Activated CD4-positive, alpha-beta T cell treated with anti-CD3 and anti-CD28 coated beads for 36 hours (primary cell): ENCODE measurements at regions not wholly inside any gene's neighbourhood (a gene's known extent, or its start where the extent isn't known, plus 50 kb on each side); places are given as distances from the start of the nearest gene placed in this dataset.
"Not testable (repeated sequence)": the region's sequence is repeated elsewhere in the genome, so short reads cannot be mapped to it uniquely, and the experiment has no call there.

ENCODE experiments used
- ATAC-seq: fragments of 200-7000 bp; cut with Tn5 transposase; one replicate; pipeline ENCODE4 v1.10.0; 2021; ENCODE audit warnings: mild to moderate bottlenecking, moderate library complexity
- CTCF ChIA-PET: fragments of 350-600 bp; sonication (Branson Sonifier 250); formaldehyde crosslinking; loops from one replicate; lab custom pipeline; 2021; ENCODE audit warnings: antibody characterized with exemption; lab: Charles Lee
- POLR2A ChIA-PET: fragments of 350-600 bp; sonication (Branson Sonifier 250); formaldehyde crosslinking; loops from one replicate; lab custom pipeline; 2021; ENCODE audit warnings: antibody characterized with exemption, inconsistent platforms; lab: Charles Lee
- DNase-seq: peaks from one replicate; pipeline ENCODE4 v3.0.0-alpha.2; 2020
- H3K27ac Mint-ChIP-seq: one replicate; pipeline ENCODE4 v1.8.0; 2021; ENCODE audit warnings: mixed read lengths
- H3K27me3 Mint-ChIP-seq: one replicate; pipeline ENCODE4 v1.8.0; 2021; ENCODE audit warnings: mixed read lengths
- H3K36me3 Mint-ChIP-seq: one replicate; pipeline ENCODE4 v1.8.0; 2021; ENCODE audit warnings: low read depth, mixed read lengths
- H3K4me1 Mint-ChIP-seq: one replicate; pipeline ENCODE4 v1.8.0; 2021; ENCODE audit warnings: mixed read lengths
- H3K4me3 Mint-ChIP-seq: one replicate; pipeline ENCODE4 v1.8.0; 2021; ENCODE audit warnings: mild to moderate bottlenecking, moderate library complexity, mixed read lengths
- H3K9me3 Mint-ChIP-seq: one replicate; pipeline ENCODE4 v1.8.0; 2021; ENCODE audit warnings: low read depth, mixed read lengths
- intact Hi-C, 2 experiments: fragments of 100-400 bp; cut with DNase I in 1 of 2; cut with micrococcal nuclease in 1 of 2; formaldehyde crosslinking; loops; one replicate each; pipeline versions ENCODE4 v1.14.2 to v1.15.1; 2022 to 2024; cut with DNase I, micrococcal nuclease

DNA sequence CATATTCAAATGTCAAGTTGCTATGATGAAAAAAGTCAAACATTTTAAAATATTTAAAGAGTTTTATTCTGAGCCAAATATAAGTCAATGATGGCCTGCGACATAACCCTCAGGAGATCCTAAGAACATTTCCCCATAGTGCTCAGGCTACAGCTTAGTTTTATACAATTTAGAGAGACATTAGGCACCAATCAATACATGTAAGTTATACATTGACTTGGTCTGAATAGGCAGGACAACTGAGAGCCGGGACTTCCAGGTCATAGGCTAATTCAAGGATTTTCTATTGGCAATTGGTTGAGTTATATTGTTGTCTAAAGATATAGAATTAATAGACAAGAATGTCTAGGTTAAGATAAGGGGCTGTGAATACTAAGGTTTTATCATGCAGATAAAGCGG lies 64.5 kb downstream of the UGT2B28 start:
- H3K4me3 Mint-ChIP-seq, H3K9me3 Mint-ChIP-seq, ATAC-seq, POLR2A ChIA-PET, intact Hi-C loops, CTCF ChIA-PET, H3K27me3 Mint-ChIP-seq, H3K36me3 Mint-ChIP-seq, H3K27ac Mint-ChIP-seq, DNase-seq, H3K4me1 Mint-ChIP-seq: not testable (repeated sequence)

DNA sequence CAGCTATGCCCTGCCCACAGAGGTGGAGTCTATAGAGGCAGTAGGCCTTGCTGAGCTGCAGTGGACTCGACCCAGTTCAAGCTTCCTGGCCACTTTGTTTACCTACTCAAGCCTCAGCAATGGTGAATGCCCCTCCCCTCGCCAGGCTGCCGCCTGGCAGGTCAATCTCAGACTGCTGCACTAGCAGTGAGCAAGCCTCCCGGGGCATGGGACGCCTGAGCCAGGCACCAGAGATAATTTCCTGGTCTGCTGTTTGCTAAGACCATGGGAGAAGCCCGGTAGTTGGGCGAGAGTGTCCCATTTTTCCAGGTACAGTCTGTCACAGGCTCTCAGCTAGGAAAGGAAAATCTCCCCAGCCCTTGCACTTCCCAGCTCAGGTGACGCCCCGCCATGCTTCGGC lies 68.5 kb downstream of the UGT2B28 start:
- H3K36me3 Mint-ChIP-seq, H3K4me1 Mint-ChIP-seq, intact Hi-C loops, H3K4me3 Mint-ChIP-seq, DNase-seq, CTCF ChIA-PET, POLR2A ChIA-PET, H3K27ac Mint-ChIP-seq, ATAC-seq, H3K27me3 Mint-ChIP-seq, H3K9me3 Mint-ChIP-seq: not testable (repeated sequence)

DNA sequence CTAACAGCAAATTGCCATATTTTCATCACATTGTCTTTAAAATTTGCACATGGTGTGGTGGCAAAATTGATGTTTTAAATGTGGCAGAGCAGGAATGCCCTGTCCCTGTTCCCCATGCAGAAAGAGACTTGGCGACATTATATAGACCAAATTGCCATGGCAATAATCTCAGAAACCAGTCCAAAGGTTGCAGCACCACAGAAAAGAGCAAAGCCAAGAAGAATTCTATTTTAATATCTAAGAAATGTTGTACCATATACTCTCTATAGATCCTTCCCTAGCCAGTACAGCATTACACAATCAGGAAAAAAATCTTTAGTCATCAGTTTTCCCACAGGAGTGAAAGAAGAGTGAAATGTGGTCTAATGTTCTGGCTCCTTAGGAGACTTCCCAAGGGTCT lies 80.0 kb downstream of the UGT2B28 start:
- H3K4me3 Mint-ChIP-seq, result no peak overlapping the region
- intact Hi-C loops, result no loop called here
- no peaks in the 10 kb centered on the region for H3K9me3 Mint-ChIP-seq
- no peak for DNase-seq
- ATAC-seq, result no peak
- no peaks in the 10 kb centered on the region for H3K4me1 Mint-ChIP-seq
- no peak overlapping the region for H3K27ac Mint-ChIP-seq
- ChIA-PET POLR2A (no interaction called here), CTCF (no interaction called here)
- no peaks in the 10 kb centered on the region for H3K36me3 Mint-ChIP-seq
- H3K27me3 Mint-ChIP-seq, result no peaks in the 10 kb centered on the region

DNA sequence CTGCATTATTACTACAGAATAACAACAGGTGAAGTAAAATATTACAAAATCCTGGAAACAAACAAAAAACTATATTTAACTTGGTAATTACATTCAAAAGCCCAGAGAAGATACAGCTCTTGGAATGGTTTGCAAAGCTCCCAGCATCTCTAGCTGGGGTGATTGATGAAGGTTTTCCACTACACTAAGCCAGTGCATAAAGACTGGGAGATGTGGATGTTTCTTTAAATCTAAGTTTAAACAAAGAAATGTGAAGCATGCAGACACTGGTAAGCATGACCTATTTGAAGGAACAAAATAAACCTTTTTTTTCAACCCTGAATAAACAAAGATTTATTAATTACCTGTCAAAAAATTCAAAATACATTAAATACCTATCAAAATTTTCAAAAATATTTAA lies 80.5 kb downstream of the UGT2B28 start:
- CTCF ChIA-PET, DNase-seq, H3K27me3 Mint-ChIP-seq, H3K36me3 Mint-ChIP-seq, intact Hi-C loops, H3K9me3 Mint-ChIP-seq, H3K27ac Mint-ChIP-seq, H3K4me1 Mint-ChIP-seq, POLR2A ChIA-PET, ATAC-seq, H3K4me3 Mint-ChIP-seq: not testable (repeated sequence)

DNA sequence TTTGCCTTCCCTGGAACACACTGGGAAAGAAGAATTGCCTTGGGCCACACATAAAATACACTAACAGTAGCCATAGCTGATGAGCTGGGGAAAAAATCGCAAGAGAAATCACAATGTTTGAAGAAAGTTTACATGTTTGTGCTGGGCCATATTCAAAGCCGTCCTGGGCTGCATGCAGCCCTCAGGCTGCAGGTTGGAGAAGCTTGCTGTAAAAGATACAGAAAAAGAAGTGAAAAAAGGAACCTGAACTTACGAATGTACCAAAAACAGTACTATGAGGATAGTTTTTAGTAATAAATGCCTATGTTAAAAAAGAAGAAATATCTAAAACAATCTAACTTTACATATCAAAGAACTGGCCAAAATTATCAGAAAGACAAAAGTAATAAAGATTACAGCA lies 82.1 kb downstream of the UGT2B28 start:
- Mint-ChIP-seq H3K9me3 (no peaks in the 10 kb centered on the region), H3K4me3 (no peak overlapping the region), H3K4me1 (no peaks in the 10 kb centered on the region), H3K27ac (no peak overlapping the region), H3K36me3 (no peaks in the 10 kb centered on the region), H3K27me3 (no peaks in the 10 kb centered on the region)
- no peak for ATAC-seq
- ChIA-PET POLR2A (no interaction called here), CTCF (no interaction called here)
- no peak for DNase-seq
- intact Hi-C loops, result no loop called here

DNA sequence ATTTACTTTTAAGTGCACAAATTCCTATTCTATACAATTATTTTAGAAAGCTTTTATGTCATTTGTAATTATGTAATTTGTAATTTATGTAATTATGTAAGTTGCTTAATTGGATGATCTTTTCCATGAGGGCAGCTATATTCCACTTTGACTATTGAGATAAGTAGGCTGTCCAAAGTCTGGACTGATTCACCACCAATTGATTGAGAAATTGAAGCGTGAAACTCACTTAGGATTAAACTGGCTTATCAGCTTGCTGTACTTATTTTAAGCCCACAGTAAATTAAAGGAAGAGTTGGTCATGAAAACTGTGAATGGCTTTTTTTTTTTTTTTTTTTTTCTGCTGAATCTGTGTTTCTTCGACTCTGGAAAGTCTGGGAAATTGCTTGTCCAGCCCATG lies 87.4 kb downstream of the UGT2B28 start:
- ATAC-seq, H3K27ac Mint-ChIP-seq, H3K4me1 Mint-ChIP-seq, CTCF ChIA-PET, intact Hi-C loops, H3K27me3 Mint-ChIP-seq, H3K4me3 Mint-ChIP-seq, H3K9me3 Mint-ChIP-seq, H3K36me3 Mint-ChIP-seq, POLR2A ChIA-PET, DNase-seq: not testable (repeated sequence)

DNA sequence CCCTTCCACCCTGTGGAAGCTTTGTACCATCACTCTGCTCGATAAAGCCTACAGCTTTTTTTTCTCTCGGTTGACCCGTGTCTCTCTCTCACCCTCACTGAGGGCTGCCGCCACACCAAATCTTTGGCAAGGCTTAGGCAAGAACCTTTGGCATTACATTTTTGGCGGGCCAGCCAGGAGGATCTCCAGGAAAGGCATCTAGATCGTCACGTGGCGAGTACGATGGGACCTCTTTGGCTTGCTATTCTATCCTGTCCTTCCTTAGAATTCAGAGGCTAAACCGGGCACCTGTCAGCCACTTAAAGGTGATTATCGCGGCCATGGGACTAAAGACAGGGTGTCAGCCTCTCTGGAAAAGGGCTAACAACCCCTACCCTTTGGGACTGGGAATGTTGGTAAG lies 96.2 kb downstream of the UGT2B28 start:
- ChIA-PET POLR2A (no interaction called here), CTCF (no interaction called here)
- H3K27ac Mint-ChIP-seq, result no peak overlapping the region
- no peak for ATAC-seq
- H3K36me3 Mint-ChIP-seq, result no peaks in the 10 kb centered on the region
- no peak overlapping the region for H3K4me3 Mint-ChIP-seq
- no peak for DNase-seq
- no peaks in the 10 kb centered on the region for H3K4me1 Mint-ChIP-seq
- H3K27me3 Mint-ChIP-seq, result no peaks in the 10 kb centered on the region
- H3K9me3 Mint-ChIP-seq, result no peaks in the 10 kb centered on the region
- intact Hi-C loops, result no loop called here

DNA sequence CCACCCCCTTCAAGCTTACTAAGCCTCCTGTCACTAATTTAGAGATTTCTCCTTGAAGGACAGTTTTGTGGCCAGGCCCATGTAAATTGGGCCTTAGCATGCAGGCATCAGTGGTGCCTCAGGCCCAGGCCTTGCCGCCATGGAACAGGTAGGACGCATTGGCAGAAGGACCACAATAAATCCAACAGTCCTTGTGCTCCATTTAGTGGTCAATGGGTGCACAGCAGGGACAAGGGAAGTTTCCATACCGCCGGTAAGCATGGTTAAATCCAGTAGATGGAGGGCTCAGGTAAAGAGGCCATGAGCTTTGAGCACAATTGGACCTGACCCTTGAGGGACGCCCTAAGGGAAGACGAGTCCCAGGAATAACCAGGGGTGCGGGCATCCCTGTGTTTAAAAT lies 97.3 kb downstream of the UGT2B28 start:
- no peak overlapping the region for H3K27ac Mint-ChIP-seq
- ATAC-seq (no peak), DNase-seq (no peak)
- H3K4me3 Mint-ChIP-seq, result no peak overlapping the region
- no peaks in the 10 kb centered on the region for H3K4me1 Mint-ChIP-seq
- H3K36me3 Mint-ChIP-seq, result no peaks in the 10 kb centered on the region
- ChIA-PET POLR2A (no interaction called here), CTCF (interaction anchor here (0.6 kb wide), 1 partner anchor 1492 kb away, joined by 3 read pairs; no protein-coding TSS in a partner anchor)
- no peaks in the 10 kb centered on the region for H3K27me3 Mint-ChIP-seq
- intact Hi-C loops, result no loop called here
- no peaks in the 10 kb centered on the region for H3K9me3 Mint-ChIP-seq

DNA sequence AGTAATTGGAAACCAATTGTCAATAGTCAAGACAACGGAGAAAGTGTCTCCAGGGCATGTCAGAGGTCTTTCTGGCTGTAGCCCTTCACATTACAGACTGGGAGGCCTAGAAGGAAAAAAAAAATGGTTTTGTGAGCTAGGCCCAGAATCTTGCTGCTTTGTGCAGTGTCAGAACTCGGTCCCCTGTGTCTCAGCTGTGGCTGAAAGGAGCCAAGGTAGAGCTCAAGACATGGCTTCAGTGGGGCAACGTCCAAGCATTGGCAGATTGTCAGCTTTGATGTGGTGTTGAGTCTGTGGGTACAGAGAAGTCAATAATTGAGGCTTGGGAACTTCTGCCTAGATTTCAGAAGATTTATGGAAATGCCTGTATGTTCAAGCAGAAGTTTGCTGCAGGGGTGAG lies 103.0 kb downstream of the UGT2B28 start:
- no peaks in the 10 kb centered on the region for H3K9me3 Mint-ChIP-seq
- H3K4me1 Mint-ChIP-seq, result no peaks in the 10 kb centered on the region
- POLR2A ChIA-PET, result no interaction called here
- intact Hi-C loops, result loop anchor here (5.0 kb wide), 1 partner anchor 161 kb away; no protein-coding TSS in a partner anchor
- H3K4me3 Mint-ChIP-seq, result no peak overlapping the region
- H3K27ac Mint-ChIP-seq, result no peak overlapping the region
- CTCF ChIA-PET, result no interaction called here
- DNase-seq (no peak), ATAC-seq (no peak)
- no peaks in the 10 kb centered on the region for H3K27me3 Mint-ChIP-seq
- H3K36me3 Mint-ChIP-seq, result no peaks in the 10 kb centered on the region

DNA sequence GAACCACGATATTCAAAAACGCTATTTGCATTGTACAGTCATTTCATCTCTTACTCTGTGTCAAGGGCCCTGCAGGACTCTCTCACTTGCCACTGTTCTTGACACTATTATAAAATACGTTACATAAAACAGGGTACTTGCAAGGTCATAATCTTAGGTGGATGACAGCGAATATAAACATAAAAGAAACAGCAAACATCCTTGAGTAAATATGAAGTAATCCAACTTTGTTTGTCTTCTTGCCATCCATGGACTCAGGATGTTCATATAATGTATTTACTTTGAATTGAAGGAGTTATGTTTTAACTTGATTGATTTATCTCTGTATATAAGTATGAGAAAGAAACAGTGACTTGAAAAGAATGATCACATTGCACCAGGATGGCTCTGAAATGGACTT lies 106.6 kb downstream of the UGT2B4 start:
- DNase-seq, ATAC-seq, H3K9me3 Mint-ChIP-seq, intact Hi-C loops, H3K36me3 Mint-ChIP-seq, H3K27me3 Mint-ChIP-seq, CTCF ChIA-PET, H3K4me1 Mint-ChIP-seq, H3K4me3 Mint-ChIP-seq, H3K27ac Mint-ChIP-seq, POLR2A ChIA-PET: not testable (repeated sequence)

DNA sequence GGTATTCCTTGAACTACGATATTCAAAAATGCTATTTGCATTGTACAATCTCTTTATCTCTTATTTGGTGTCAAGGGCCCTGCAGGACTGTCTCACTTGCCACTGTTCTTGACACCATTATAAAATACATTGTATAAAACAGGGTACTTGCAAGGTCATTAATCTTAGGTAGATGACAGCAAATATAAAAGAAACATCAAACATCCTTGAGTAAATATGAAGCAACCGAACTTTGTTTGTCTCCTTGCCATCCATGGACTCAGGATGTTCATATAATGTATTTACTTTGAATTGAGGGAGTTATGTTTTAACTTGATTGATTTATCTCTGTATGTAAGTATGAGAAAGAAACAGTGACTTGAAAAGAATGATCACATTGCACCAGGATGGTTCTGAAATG lies 87.3 kb downstream of the UGT2B4 start:
- no peak for DNase-seq
- Mint-ChIP-seq H3K27me3 (no peaks in the 10 kb centered on the region), H3K9me3 (peaks cover 2% of the 10 kb centered on the region), H3K27ac (no peak overlapping the region), H3K4me1 (no peaks in the 10 kb centered on the region), H3K4me3 (no peak overlapping the region), H3K36me3 (no peaks in the 10 kb centered on the region)
- ATAC-seq, result no peak
- CTCF ChIA-PET, result no interaction called here
- intact Hi-C loops, result no loop called here
- POLR2A ChIA-PET, result no interaction called here

DNA sequence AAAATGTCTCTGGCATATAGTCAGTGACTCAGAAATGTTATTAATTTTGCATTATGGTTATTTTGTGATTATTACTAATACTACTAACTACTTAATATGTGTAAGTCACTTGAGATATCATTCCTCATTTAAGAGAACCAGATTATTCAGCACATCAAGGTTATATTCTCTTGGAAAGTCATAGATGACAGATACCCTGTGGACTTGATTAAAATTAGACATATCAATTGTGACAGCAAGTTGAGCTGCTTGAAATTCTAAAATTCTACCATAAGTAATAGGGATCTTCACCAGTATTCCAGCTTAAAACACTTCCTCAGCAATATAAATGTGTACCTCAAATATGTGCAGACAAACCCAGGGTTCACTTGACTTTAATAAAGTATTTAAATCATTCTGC lies 83.7 kb downstream of the UGT2B4 start:
- H3K36me3 Mint-ChIP-seq, H3K9me3 Mint-ChIP-seq, CTCF ChIA-PET, DNase-seq, ATAC-seq, H3K4me1 Mint-ChIP-seq, H3K4me3 Mint-ChIP-seq, POLR2A ChIA-PET, H3K27me3 Mint-ChIP-seq, H3K27ac Mint-ChIP-seq, intact Hi-C loops: not testable (repeated sequence)

DNA sequence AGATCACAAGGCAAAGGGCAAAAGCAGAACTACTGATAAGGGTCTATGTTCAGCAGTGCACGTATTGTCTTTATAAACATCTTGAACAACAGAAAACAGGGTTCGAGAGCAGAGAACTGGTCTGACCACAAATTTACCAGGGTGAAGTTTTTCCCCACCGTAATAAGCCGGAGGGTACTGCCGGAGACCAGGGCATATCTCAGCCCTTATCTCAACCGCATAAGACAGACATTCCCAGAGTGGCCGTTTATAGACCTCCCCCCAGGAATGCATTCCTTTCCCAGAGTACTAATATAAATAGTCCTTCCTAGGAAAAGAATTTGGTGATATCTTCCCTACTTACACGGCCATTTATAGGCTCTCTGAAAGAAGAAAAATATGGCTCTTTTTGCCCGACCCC lies 71.0 kb downstream of the UGT2B4 start:
- intact Hi-C loops, DNase-seq, H3K27me3 Mint-ChIP-seq, H3K4me1 Mint-ChIP-seq, H3K27ac Mint-ChIP-seq, POLR2A ChIA-PET, CTCF ChIA-PET, ATAC-seq, H3K4me3 Mint-ChIP-seq, H3K9me3 Mint-ChIP-seq, H3K36me3 Mint-ChIP-seq: not testable (repeated sequence)
